GM13977 (cell line): ENCODE measurements at regions not wholly inside any gene's neighbourhood (a gene's known extent, or its start where the extent isn't known, plus 50 kb on each side); places are given as distances from the start of the nearest gene placed in this dataset.

Experiments
- DNase-seq: peaks from one replicate; pipeline ENCODE4 v3.0.0; 2012; ENCODE audit warnings: low spot score
- in situ Hi-C: fragments of 300-500 bp; cut with MboI; formaldehyde crosslinking; loops from one replicate; pipeline ENCODE4 v1.12.0; 2022; ENCODE audit warnings: low sequenced_read_pairs, low pct_unique_long_range_greater_than_20kb, mixed read lengths, inconsistent platforms; ENCODE audit not compliant: unreplicated experiment
- TF ChIP-seq, protein P1 (sequence below): IDR thresholded peaks from 2 replicates; pipeline ENCODE4 v1.5.1; 2012; ENCODE audit warnings: mild to moderate bottlenecking, control low read depth; ENCODE audit not compliant: insufficient read depth; ENCODE audit errors: extremely low read depth, missing control alignments

DNA sequence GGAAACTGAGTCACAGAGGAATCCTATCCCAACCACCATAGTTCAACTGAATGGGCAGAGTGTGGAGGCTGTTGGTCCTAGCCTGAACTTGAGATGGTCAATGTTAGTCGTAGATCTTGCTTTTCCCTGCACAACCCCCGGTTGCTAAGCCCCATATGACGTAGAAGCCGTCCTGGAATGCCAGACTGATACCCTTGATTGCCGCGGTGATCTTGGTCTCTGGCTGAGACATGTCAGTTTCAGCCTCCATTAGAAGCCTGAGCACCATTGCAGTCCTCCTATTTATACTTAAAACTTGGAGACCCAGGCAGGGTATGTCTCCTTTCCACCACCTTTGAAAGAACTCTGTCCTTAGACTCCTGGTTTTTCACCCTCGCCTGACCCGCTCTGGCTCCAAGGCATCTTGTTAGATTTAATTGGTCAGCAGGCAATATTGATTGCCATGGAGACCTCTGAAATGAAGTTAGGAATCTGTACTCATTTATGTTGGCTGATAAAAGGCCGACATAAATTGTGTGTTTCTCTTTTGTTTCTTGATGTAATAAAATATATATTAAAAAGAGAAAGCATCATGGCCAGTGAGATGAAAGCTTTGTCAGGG is 53.4 kb downstream of the RPLP1 start:
- in situ Hi-C loops: no loop called here
- no peak for DNase-seq

DNA sequence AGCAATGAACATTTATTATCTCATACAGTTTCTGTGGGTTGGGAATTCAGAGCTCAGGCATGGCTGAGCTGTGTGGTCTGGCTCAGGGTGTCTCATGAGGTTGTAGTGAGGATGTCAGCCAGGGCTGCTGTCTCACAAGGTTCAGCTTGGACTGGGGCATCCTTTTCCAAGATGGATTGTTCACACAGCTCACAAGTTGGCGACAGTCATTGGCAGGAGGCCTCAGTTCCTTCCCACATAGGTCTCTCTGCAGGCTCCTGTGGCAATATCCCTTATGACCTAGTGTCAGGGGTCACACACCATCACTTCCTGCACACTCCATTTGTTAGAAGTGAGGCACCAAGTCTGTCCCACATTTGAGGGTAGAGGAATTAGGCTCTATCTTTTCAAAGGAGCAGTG is 56.0 kb downstream of the RPLP1 start:
- TF ChIP-seq, protein P1, sequence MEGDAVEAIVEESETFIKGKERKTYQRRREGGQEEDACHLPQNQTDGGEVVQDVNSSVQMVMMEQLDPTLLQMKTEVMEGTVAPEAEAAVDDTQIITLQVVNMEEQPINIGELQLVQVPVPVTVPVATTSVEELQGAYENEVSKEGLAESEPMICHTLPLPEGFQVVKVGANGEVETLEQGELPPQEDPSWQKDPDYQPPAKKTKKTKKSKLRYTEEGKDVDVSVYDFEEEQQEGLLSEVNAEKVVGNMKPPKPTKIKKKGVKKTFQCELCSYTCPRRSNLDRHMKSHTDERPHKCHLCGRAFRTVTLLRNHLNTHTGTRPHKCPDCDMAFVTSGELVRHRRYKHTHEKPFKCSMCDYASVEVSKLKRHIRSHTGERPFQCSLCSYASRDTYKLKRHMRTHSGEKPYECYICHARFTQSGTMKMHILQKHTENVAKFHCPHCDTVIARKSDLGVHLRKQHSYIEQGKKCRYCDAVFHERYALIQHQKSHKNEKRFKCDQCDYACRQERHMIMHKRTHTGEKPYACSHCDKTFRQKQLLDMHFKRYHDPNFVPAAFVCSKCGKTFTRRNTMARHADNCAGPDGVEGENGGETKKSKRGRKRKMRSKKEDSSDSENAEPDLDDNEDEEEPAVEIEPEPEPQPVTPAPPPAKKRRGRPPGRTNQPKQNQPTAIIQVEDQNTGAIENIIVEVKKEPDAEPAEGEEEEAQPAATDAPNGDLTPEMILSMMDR: no peak
- in situ Hi-C loops: no loop called here
- no peak for DNase-seq

More for the DNA sequence above, 53.4 kb downstream of the RPLP1 start:
- TF ChIP-seq, protein P1: no peak

DNA sequence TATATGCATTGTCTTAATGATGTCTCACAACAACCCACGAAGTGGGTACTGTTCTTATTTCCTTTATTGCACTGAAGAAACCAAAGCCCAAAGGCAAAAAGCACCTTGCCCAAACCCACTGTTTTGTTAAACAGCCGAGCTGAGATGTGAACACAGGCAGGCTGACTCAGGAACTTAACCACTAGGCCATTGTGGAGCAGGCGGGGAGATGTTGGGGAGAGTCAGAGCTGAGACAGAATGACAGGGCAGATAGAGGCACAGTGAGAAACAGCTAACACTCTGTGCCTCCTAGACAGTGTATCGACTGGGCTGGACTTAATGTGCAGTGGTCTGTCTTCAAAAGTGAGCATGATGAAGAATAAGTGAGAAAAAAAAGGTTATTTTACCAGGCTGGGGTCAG is 56.5 kb downstream of the RPLP1 start:
- DNase-seq: no peak
- in situ Hi-C loops: no loop called here
- TF ChIP-seq, protein P1: no peak

DNA sequence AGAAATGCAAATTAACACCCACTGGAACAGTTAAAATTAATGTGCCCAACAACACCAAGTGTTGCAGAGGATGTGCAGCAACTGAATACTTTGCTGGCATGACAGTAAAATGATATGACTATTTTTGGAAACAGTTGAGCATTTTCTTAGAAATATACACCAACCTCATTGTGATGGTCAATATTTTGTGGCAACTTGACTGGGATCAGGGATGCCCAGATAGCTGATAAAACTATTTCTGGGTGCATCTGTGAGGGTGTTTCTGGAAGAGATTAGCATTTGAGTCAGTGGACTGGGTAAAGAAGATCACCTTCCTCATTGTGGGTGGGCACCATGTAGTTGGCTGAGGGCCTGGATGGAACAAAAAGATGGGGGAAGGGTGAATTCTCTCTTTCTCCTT is 57.9 kb downstream of the RPLP1 start:
- in situ Hi-C loops: no loop called here
- no peak for DNase-seq
- TF ChIP-seq, protein P1: no peak

- DNase-seq: no peak
- in situ Hi-C loops: no loop called here
- TF ChIP-seq, protein P1: no peak
These were observed 58.4 kb downstream of the RPLP1 start for GRCh38 chr15:69511015-69511414.

DNA sequence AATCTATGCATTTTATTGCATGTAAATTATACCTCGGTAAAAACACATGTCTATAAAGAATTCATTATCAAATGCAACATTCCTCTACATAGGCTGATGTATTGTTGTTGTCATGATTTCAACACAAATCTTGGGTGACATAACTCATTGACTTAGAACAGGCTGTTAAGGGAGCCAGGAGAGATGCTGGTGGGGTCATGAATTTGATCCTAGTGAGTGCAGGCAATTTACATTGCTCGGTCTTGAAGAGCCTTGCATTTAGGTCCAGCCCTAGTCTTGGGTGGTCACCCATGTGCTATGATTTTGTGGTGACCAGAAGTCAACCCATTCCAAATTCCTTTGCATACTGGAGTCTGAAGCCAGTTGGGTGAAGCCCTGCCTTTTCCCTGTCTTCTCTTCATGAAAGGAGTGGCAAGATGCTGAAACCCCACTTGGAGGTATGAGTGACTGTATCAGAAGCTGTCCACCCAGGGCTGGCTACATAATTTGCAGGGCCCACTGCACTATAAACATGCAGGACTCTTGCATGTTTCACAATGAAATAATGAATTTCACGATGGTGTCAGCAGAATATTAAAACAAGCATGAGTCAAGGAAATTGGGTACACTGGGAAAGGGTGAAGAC is 59.2 kb downstream of the RPLP1 start:
- TF ChIP-seq, protein P1: no peak
- in situ Hi-C loops: no loop called here
- DNase-seq: no peak

DNA sequence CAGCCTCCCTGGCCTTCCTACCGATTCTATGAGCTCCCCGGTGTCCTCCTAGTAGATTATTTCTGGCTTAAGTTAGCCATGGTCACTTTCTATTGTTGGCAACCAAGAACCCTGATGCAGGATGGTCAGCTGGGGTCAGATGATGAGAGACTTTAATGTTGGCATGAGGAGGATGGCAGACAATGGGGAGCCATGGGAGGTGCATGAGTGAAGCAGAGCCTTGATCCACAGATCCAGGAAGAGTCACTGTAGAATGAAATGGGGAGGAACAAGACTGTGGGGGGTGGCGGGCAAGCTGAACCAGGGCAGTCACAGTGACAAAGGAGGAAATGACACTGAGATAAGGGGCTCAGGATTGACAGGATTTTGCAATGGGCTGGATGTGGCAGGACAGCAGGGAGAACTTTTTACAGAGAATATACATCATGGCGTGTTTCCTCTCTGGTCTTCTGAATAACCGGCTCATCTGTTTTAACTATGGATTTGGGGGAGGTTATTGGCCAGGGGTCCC is 60.9 kb downstream of the RPLP1 start:
- TF ChIP-seq, protein P1: no peak
- no peak for DNase-seq
- in situ Hi-C loops: no loop called here
